PFSK-1 (cell line): ENCODE measurements at regions not wholly inside any gene's neighbourhood (a gene's known extent, or its start where the extent isn't known, plus 50 kb on each side); places are given as distances from the start of the nearest gene placed in this dataset.

Experiments
- FOXP2 ChIP-seq: optimal IDR thresholded peaks from 2 replicates; pipeline ENCODE3; 2011; ENCODE audit warnings: borderline replicate concordance, control low read depth, inconsistent platforms; ENCODE audit not compliant: insufficient read depth; ENCODE audit errors: extremely low read length, extremely low read depth
- POLR2AphosphoS5 ChIP-seq: IDR thresholded peaks from 2 replicates; pipeline ENCODE4 v1.6.1; 2012; ENCODE audit warnings: low read depth, mild to moderate bottlenecking, control low read depth, low read length, moderate library complexity
- SIN3A ChIP-seq: IDR thresholded peaks from 2 replicates; pipeline ENCODE4 v1.6.1; 2012; ENCODE audit warnings: mild to moderate bottlenecking, low read length, moderate library complexity, borderline replicate concordance; ENCODE audit not compliant: insufficient read depth
- TAF1 ChIP-seq: IDR thresholded peaks from 2 replicates; pipeline ENCODE4 v1.6.1; 2012; ENCODE audit warnings: low read length, control low read depth, borderline replicate concordance; ENCODE audit not compliant: insufficient read depth
- TF ChIP-seq, protein P1 (sequence below), 2 experiments: IDR thresholded peaks; 2 replicates each; pipeline versions ENCODE4 v1.6.1 to v1.8.0; 2011 to 2012; ENCODE audit warnings: low read depth in 2 of 2, low read length in 2 of 2, control low read depth in 1 of 2, inconsistent platforms in 1 of 2, mild to moderate bottlenecking in 1 of 2, moderate library complexity in 1 of 2; ENCODE audit not compliant: insufficient read depth in 1 of 2

DNA sequence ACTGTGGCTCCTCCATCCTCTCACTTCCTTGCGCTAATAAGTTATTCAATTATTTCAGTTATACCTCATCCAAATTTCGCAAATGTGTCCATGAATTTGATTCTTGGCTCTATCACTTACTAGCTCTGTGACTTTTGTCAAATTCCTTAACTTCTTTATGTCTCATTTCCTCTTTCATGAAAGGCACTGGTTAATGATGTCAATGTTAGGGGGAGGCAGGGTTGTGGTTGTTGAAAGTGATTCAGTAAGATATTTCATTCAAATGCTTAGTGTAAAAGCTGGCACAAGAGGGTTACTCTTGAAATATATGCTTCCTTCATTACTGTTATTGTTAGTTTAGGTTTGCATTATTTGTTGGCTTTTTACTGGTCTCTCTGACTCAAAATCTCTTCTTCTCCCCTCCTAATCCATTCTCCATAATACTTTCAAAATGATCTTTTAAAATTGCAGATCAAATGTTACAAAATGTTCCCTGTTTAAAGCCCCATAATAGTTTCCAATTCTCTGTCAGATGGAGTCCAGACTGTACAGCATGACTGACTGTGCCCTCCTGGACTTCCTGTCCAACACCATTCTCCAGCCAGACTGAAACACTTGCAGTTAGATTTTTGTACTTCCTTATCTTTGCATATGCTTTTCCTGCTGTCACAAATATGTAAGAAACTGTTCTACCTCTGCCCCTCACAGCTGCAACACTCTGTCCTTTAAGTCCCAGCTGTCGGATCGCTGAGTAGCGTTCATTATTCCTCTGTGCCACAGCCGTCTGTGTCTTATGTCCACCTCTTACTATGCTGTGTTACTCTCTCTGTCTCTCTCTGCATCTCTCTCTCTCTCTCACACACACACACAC lies 510.6 kb upstream of the RAG2 start:
- TF ChIP-seq, protein P1, sequence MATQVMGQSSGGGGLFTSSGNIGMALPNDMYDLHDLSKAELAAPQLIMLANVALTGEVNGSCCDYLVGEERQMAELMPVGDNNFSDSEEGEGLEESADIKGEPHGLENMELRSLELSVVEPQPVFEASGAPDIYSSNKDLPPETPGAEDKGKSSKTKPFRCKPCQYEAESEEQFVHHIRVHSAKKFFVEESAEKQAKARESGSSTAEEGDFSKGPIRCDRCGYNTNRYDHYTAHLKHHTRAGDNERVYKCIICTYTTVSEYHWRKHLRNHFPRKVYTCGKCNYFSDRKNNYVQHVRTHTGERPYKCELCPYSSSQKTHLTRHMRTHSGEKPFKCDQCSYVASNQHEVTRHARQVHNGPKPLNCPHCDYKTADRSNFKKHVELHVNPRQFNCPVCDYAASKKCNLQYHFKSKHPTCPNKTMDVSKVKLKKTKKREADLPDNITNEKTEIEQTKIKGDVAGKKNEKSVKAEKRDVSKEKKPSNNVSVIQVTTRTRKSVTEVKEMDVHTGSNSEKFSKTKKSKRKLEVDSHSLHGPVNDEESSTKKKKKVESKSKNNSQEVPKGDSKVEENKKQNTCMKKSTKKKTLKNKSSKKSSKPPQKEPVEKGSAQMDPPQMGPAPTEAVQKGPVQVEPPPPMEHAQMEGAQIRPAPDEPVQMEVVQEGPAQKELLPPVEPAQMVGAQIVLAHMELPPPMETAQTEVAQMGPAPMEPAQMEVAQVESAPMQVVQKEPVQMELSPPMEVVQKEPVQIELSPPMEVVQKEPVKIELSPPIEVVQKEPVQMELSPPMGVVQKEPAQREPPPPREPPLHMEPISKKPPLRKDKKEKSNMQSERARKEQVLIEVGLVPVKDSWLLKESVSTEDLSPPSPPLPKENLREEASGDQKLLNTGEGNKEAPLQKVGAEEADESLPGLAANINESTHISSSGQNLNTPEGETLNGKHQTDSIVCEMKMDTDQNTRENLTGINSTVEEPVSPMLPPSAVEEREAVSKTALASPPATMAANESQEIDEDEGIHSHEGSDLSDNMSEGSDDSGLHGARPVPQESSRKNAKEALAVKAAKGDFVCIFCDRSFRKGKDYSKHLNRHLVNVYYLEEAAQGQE (IDR thresholded peaks at IDR 0.05; ENCODE audit: insufficient read depth in 1 of 2, low read depth in 2 of 2, low read length in 2 of 2): no peak
- TF ChIP-seq SIN3A: no peak
- TF ChIP-seq FOXP2: no peak
- TF ChIP-seq POLR2AphosphoS5: no peak; the same call in 1 of the 2 replicates
- no peak; the same call in 1 of the 2 replicates for TF ChIP-seq TAF1

DNA sequence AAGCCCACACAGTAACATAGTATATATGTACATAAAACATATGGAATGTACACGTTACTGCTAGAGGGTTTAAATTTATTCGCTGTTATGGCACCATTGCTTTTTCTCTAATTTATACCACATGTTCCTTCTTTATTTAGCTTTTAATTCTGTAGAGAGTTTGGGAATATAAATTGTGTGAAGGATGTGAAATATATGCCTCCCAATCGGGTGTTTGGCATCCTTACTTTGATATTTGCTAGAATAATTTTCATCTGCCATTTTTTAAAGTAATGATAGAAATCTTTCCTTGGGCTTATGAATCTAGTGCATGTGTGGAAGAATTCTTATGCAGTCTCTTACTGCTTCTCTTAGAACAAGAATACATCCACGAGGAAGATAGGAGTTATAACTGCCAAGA lies 509.8 kb upstream of the RAG2 start:
- TF ChIP-seq POLR2AphosphoS5: no peak
- no peak for TF ChIP-seq FOXP2
- TF ChIP-seq TAF1: no peak
- TF ChIP-seq, protein P1 (IDR thresholded peaks at IDR 0.05; ENCODE audit: insufficient read depth in 1 of 2, low read depth in 2 of 2, low read length in 2 of 2): no peak
- TF ChIP-seq SIN3A: no peak

DNA sequence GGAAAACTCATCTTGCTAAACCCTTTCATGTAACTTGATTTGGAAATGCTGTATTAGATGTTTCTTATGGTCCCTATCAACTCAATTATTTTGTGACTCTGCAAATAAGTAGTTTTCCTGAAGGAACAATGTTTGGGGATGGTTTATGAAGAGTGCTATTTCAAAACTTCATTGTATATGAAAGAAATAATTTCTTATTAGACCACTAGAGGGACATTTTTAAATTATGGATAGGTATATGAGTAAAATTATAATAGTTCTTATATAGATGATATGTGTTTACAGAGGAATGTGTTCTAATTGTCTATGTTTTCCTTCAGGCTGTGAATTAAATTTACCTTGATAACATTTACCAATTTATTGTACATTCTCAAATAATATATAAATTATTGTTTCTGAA lies 509.4 kb upstream of the RAG2 start:
- TF ChIP-seq TAF1 (no peak), FOXP2 (no peak)

DNA sequence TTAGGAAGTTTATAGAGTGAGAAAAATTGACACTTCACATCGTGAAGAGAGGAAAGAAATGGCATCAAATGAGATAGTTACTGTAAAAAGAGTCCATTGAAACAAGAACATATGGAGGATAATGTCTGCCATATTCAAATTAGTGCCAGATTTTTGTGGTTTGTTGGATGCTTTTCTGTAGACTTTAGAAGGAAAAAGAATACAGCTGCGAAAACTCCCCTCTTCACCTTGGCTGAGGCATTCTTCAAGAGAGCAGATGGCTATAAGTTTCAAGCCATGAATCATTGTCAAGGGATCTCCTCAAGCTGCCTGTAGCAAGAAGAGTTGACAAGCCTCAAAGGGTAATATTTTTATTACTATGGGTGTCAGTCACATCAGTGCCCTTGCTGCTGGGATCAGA lies 507.4 kb upstream of the RAG2 start:
- TF ChIP-seq FOXP2 (no peak), TAF1 (no peak), POLR2AphosphoS5 (no peak), SIN3A (no peak)
- TF ChIP-seq, protein P1 (IDR thresholded peaks at IDR 0.05; ENCODE audit: insufficient read depth in 1 of 2, low read depth in 2 of 2, low read length in 2 of 2): no peak

DNA sequence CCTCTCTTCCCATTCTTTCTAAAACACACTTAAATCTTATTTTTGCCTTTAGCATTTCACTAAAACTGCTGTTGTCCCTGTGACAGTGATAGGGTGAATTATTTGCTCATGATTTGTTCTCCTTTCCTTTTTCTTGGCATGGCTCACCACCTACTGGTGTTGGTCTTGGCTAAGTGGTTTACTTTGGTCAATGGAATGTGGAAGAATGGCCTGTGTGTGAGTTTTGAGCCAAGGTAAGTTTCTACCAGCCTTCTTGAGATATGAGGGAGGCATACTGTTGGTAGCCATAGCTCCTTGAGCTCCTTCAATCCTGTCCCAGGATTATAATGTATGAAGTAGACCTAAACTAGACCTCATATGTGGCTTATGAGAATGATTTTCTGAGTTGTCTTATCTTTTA lies 506.3 kb upstream of the RAG2 start:
- TF ChIP-seq, protein P1 (IDR thresholded peaks at IDR 0.05; ENCODE audit: insufficient read depth in 1 of 2, low read depth in 2 of 2, low read length in 2 of 2): no peak
- no peak for TF ChIP-seq FOXP2
